CD14-positive monocyte (primary cell): ENCODE measurements at regions not wholly inside any gene's neighbourhood (a gene's known extent, or its start where the extent isn't known, plus 50 kb on each side); places are given as distances from the start of the nearest gene placed in this dataset.

Experiments used
- DNase-seq, 3 donors: peaks; one replicate each; pipeline ENCODE4 v3.0.0-alpha.2; 2011 to 2022
- H2AFZ ChIP-seq: 2 replicates; pipeline ENCODE4 v1.6.0; 2012; ENCODE audit warnings: mild to moderate bottlenecking, low read depth, low read length, inconsistent platforms; ENCODE audit not compliant: insufficient read depth, poor library complexity, severe bottlenecking
- H3K27ac ChIP-seq, 2 donors: 1 replicate in 1 of 2; 2 replicates in 1 of 2; pipeline ENCODE4 v1.5.1; 2012 to 2013; ENCODE audit warnings: low read length in 2 of 2, control low read depth in 1 of 2, inconsistent platforms in 1 of 2, low read depth in 1 of 2, mild to moderate bottlenecking in 1 of 2
- H3K27me3 ChIP-seq, 2 donors: one replicate each; pipeline versions ENCODE4 v1.6.0 to v1.6.1; 2011 to 2013; ENCODE audit warnings: low read length in 2 of 2; ENCODE audit not compliant: control insufficient read depth in 2 of 2, insufficient read depth in 2 of 2
- H3K36me3 ChIP-seq, 2 donors: replicated peaks in 1 of 2; 1 replicate in 1 of 2; 2 replicates in 1 of 2; pipeline versions ENCODE4 v1.5.1 to v1.6.1; 2012 to 2013; ENCODE audit warnings: low read length in 2 of 2, control low read depth in 1 of 2, inconsistent platforms in 1 of 2, mild to moderate bottlenecking in 1 of 2; ENCODE audit not compliant: insufficient read depth in 2 of 2, control insufficient read depth in 1 of 2
- H3K4me1 ChIP-seq, 2 donors: 1 replicate in 1 of 2; 2 replicates in 1 of 2; pipeline versions ENCODE4 v1.5.1 to v1.6.1; 2012 to 2013; ENCODE audit warnings: low read length in 2 of 2, control low read depth in 1 of 2, inconsistent platforms in 1 of 2, mild to moderate bottlenecking in 1 of 2, moderate library complexity in 1 of 2; ENCODE audit not compliant: insufficient read depth in 2 of 2, control insufficient read depth in 1 of 2
- H3K4me2 ChIP-seq: replicated peaks from 2 replicates; pipeline ENCODE3; 2012; ENCODE audit warnings: low read length, moderate library complexity, mild to moderate bottlenecking; ENCODE audit not compliant: poor library complexity, severe bottlenecking; ENCODE audit errors: extremely low read depth
- H3K4me3 ChIP-seq, 3 experiments: fragments of 200-600 bp in 1 of 3; sonication (generic) in 1 of 3; replicated peaks in 1 of 3; 1 replicate in 2 of 3; 2 replicates in 1 of 3; pipeline ENCODE4 v1.5.1; 2011 to 2013; ENCODE audit warnings: low read length in 3 of 3, mild to moderate bottlenecking in 3 of 3, control low read depth in 2 of 3, low read depth in 2 of 3, inconsistent platforms in 1 of 3, moderate library complexity in 1 of 3
- H3K79me2 ChIP-seq: 2 replicates; pipeline ENCODE4 v1.6.0; 2012; ENCODE audit warnings: mild to moderate bottlenecking, control low read depth, inconsistent platforms, low read length, moderate library complexity; ENCODE audit not compliant: insufficient read depth
- H3K9ac ChIP-seq: 2 replicates; pipeline ENCODE4 v1.6.0; 2017; ENCODE audit warnings: low read length, mild to moderate bottlenecking; ENCODE audit not compliant: insufficient read depth, poor library complexity, severe bottlenecking
- H3K9me3 ChIP-seq, 2 donors: replicated peaks in 1 of 2; 1 replicate in 1 of 2; 2 replicates in 1 of 2; pipeline versions ENCODE4 v1.5.1 to v1.6.1; 2012 to 2013; ENCODE audit warnings: low read length in 2 of 2, control low read depth in 1 of 2; ENCODE audit not compliant: control insufficient read depth in 1 of 2, insufficient read depth in 1 of 2
- H4K20me1 ChIP-seq: 2 replicates; pipeline ENCODE4 v1.6.0; 2012; ENCODE audit warnings: mild to moderate bottlenecking, low read length, control low read depth, moderate library complexity; ENCODE audit not compliant: insufficient read depth
- H3K27ac Mint-ChIP-seq, 7 donors: one replicate each; pipeline ENCODE4 v1.8.0; 2020; ENCODE audit warnings: mild to moderate bottlenecking in 7 of 7, mixed read lengths in 7 of 7, moderate library complexity in 6 of 7, inconsistent platforms in 2 of 7
- H3K27me3 Mint-ChIP-seq, 3 donors: one replicate each; pipeline ENCODE4 v1.8.0; 2021 to 2022; ENCODE audit warnings: low read depth in 3 of 3, mild to moderate bottlenecking in 3 of 3, mixed read lengths in 3 of 3, moderate library complexity in 3 of 3, inconsistent platforms in 1 of 3
- H3K36me3 Mint-ChIP-seq, 2 donors: one replicate each; pipeline ENCODE4 v1.8.0; 2020; ENCODE audit warnings: mixed read lengths in 2 of 2, inconsistent platforms in 1 of 2, mild to moderate bottlenecking in 1 of 2
- H3K4me1 Mint-ChIP-seq: one replicate; pipeline ENCODE4 v1.8.0; 2020; ENCODE audit warnings: mild to moderate bottlenecking, mixed read lengths
- H3K4me3 Mint-ChIP-seq, 2 donors: one replicate each; pipeline ENCODE4 v1.8.0; 2020; ENCODE audit warnings: mild to moderate bottlenecking in 2 of 2, mixed read lengths in 2 of 2, moderate library complexity in 1 of 2
- H3K9me3 Mint-ChIP-seq, 7 donors: one replicate each; pipeline ENCODE4 v1.8.0; 2020 to 2022; ENCODE audit warnings: mixed read lengths in 7 of 7, mild to moderate bottlenecking in 6 of 7, moderate library complexity in 6 of 7, inconsistent platforms in 2 of 7
- WGBS: methylation state at CpG from one replicate; pipeline ENCODE4 v1.1.5; 2013; ENCODE audit warnings: missing lambda C conversion rate; ENCODE audit not compliant: insufficient coverage; 5-methylcytosine and 5-hydroxymethylcytosine counted together
- intact Hi-C, 2 donors: fragments of 100-400 bp; cut with micrococcal nuclease; formaldehyde crosslinking; loops; one replicate each; pipeline versions ENCODE4 v1.15.0 to v1.15.1; 2023
- TF ChIP-seq, protein P1 (sequence below): fragments of 200-600 bp; IDR thresholded peaks from one replicate; pipeline ENCODE4 v1.8.0; 2022; ENCODE audit warnings: antibody characterized with exemption, mild to moderate bottlenecking

DNA sequence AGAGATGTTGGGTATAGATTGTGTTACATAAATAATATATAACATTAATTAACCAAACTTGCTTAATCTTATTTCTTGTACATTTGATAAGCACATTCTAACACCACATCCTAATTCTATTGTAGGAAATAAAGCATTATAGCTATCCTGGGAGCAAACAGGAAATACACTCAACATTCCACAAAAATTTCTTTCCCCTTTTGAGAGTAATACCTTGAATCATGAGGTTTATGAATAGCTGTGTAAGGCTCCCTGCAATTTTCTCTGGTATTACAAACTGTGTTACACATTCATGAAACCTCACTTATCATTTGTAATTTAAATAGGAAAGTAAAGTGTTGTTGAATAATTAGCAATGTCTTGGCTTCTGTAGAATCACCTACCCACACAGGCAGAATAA is 95.1 kb downstream of the TMEM47 start:
- no peaks in the 10 kb centered on the region for H3K9me3 ChIP-seq
- H3K27ac ChIP-seq = no peak overlapping the region
- Mint-ChIP-seq H3K4me1 (no peaks in the 10 kb centered on the region), H3K27ac (no peak overlapping the region), H3K27me3 (no peaks in the 10 kb centered on the region), H3K4me3 (no peak overlapping the region), H3K36me3 (no peaks in the 10 kb centered on the region), H3K9me3 (peaks cover 0 to 7% (median 2%) of the 10 kb centered on the region in 7 donors)
- no peak overlapping the region for H3K4me3 ChIP-seq
- intact Hi-C loops = no loop called here
- TF ChIP-seq, protein P1, sequence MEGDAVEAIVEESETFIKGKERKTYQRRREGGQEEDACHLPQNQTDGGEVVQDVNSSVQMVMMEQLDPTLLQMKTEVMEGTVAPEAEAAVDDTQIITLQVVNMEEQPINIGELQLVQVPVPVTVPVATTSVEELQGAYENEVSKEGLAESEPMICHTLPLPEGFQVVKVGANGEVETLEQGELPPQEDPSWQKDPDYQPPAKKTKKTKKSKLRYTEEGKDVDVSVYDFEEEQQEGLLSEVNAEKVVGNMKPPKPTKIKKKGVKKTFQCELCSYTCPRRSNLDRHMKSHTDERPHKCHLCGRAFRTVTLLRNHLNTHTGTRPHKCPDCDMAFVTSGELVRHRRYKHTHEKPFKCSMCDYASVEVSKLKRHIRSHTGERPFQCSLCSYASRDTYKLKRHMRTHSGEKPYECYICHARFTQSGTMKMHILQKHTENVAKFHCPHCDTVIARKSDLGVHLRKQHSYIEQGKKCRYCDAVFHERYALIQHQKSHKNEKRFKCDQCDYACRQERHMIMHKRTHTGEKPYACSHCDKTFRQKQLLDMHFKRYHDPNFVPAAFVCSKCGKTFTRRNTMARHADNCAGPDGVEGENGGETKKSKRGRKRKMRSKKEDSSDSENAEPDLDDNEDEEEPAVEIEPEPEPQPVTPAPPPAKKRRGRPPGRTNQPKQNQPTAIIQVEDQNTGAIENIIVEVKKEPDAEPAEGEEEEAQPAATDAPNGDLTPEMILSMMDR = no peak
- H3K79me2 ChIP-seq = no peaks in the 10 kb centered on the region
- no peaks in the 10 kb centered on the region for H3K27me3 ChIP-seq
- no peak for DNase-seq
- no peaks in the 10 kb centered on the region for H4K20me1 ChIP-seq
- H3K4me2 ChIP-seq = no peak overlapping the region
- no peak overlapping the region for H3K9ac ChIP-seq
- no peaks in the 10 kb centered on the region for H3K4me1 ChIP-seq
- H2AFZ ChIP-seq = no peak overlapping the region
- no peaks in the 10 kb centered on the region for H3K36me3 ChIP-seq

DNA sequence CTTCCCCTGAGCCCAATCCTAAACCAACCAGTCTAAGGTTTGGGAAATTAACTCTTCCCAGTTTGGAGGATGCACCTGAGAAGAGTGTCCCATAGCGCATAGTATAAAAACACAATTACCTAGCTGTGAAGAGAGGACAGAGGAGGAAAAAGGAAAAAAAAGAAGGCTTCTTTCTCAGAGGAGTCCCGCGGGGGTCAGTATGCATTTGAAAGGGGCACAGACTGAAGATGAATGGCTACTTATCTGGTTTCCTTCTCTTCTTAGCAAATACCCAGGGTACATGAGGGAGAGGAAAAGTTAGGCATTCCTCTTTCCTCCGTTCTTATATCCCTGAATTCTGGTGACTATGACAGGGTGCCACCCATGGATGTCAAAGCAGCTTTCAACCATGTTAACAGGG is 96.9 kb downstream of the TMEM47 start:
- H3K36me3 Mint-ChIP-seq = no peaks in the 10 kb centered on the region
- H3K27ac Mint-ChIP-seq = no peak overlapping the region
- H3K4me1 Mint-ChIP-seq = no peaks in the 10 kb centered on the region
- no peak overlapping the region for H2AFZ ChIP-seq
- H3K27me3 ChIP-seq = no peaks in the 10 kb centered on the region
- H3K9ac ChIP-seq = no peak overlapping the region
- intact Hi-C loops = no loop called here
- H3K27me3 Mint-ChIP-seq = no peaks in the 10 kb centered on the region
- H3K9me3 ChIP-seq = no peaks in the 10 kb centered on the region
- WGBS = no CpG with 5 or more reads among the region's 4 CpGs
- no peak overlapping the region for H3K4me3 ChIP-seq
- no peak overlapping the region for H3K4me2 ChIP-seq
- H4K20me1 ChIP-seq = no peaks in the 10 kb centered on the region
- no peaks in the 10 kb centered on the region for H3K79me2 ChIP-seq
- TF ChIP-seq, protein P1 = no peak
- no peak overlapping the region for H3K4me3 Mint-ChIP-seq
- no peaks in the 10 kb centered on the region for H3K36me3 ChIP-seq
- DNase-seq = no peak
- peaks cover 0 to 8% (median 2%) of the 10 kb centered on the region in 7 donors for H3K9me3 Mint-ChIP-seq
- no peaks in the 10 kb centered on the region for H3K4me1 ChIP-seq
- H3K27ac ChIP-seq = no peak overlapping the region
